D721Med (cell line): ENCODE measurements at regions not wholly inside any gene's neighbourhood (a gene's known extent, or its start where the extent isn't known, plus 50 kb on each side); places are given as distances from the start of the nearest gene placed in this dataset.
"Not testable (repeated sequence)": the region's sequence is repeated elsewhere in the genome, so short reads cannot be mapped to it uniquely, and the experiment has no call there.

ENCODE experiments used
- DNase-seq: peaks from one replicate; pipeline ENCODE4 v3.0.0; 2011; ENCODE audit warnings: low spot score; ENCODE audit not compliant: insufficient read length
- FAIRE-seq: peaks from 2 replicates; lab custom pipeline; 2011; peaks lifted over from hg19 to GRCh38; lab: Jason Lieb, UNC
- TF ChIP-seq, protein P1 (sequence below): IDR thresholded peaks from 2 replicates; pipeline ENCODE4 v1.5.1; 2012; ENCODE audit warnings: mild to moderate bottlenecking, control low read depth; ENCODE audit not compliant: insufficient read depth; ENCODE audit errors: missing control alignments

DNA sequence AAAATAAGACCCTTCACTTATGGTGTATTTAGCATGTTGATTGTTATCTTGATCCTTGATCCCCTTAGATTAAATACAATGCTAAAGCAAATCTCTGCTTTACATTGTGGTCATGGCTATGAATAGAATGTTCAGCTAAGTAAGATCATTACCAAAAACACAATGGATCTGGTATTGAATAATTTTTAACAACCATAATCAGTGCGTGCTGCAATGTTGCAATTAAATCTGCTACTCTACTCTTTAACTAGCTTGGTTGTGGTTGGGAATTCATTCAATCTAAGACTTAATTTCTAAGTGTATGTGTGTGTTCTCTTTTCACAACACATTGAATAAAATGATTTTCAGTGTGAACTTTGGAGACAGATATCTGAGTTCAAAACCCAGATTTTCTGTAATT is 442.5 kb upstream of the ZNF804A start:
- TF ChIP-seq, protein P1, sequence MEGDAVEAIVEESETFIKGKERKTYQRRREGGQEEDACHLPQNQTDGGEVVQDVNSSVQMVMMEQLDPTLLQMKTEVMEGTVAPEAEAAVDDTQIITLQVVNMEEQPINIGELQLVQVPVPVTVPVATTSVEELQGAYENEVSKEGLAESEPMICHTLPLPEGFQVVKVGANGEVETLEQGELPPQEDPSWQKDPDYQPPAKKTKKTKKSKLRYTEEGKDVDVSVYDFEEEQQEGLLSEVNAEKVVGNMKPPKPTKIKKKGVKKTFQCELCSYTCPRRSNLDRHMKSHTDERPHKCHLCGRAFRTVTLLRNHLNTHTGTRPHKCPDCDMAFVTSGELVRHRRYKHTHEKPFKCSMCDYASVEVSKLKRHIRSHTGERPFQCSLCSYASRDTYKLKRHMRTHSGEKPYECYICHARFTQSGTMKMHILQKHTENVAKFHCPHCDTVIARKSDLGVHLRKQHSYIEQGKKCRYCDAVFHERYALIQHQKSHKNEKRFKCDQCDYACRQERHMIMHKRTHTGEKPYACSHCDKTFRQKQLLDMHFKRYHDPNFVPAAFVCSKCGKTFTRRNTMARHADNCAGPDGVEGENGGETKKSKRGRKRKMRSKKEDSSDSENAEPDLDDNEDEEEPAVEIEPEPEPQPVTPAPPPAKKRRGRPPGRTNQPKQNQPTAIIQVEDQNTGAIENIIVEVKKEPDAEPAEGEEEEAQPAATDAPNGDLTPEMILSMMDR = no peak
- FAIRE-seq = peak; percentile 79
- no peak for DNase-seq

DNA sequence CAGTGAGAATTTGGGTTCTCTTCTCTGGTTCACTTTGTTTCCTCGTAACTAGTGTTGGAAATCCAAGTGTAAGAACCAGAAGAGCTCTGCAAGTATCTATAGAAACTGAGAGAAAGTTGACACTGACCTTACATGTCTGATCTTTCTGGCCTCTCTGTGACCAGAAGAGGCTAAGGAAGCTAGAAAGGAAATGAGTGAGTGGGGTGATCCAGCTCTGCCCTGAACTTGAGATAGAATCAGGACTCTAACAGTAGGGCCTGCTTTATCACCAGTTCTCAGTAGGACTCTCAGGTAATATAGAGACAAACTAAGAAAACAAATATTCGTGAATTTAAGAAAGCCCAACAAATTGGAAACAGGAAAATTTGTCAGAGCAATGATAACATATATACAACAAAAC is 441.2 kb upstream of the ZNF804A start:
- TF ChIP-seq, protein P1 = no peak
- no peak for DNase-seq

DNA sequence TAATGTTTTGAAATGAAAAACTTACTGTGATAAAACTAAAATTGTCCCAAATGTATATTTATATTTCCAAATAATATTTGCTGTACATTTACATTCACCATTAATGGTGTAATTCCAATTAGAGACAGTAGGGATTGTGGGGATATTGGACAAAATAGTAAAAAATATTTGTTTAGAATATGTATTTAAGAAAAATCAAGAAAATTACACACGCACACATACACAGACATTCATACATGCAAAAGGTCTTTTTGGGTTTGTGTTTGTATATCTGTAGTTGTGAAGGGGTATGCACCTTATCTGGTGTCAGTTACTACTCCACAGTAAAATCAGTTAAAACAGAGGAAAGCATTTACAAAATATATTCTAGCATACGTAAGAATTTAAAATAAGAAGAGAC is 435.9 kb upstream of the ZNF804A start:
- TF ChIP-seq, protein P1 = no peak
- DNase-seq (no peak), FAIRE-seq (no peak)

More for the DNA sequence above, 441.2 kb upstream of the ZNF804A start:
- no peak for FAIRE-seq

DNA sequence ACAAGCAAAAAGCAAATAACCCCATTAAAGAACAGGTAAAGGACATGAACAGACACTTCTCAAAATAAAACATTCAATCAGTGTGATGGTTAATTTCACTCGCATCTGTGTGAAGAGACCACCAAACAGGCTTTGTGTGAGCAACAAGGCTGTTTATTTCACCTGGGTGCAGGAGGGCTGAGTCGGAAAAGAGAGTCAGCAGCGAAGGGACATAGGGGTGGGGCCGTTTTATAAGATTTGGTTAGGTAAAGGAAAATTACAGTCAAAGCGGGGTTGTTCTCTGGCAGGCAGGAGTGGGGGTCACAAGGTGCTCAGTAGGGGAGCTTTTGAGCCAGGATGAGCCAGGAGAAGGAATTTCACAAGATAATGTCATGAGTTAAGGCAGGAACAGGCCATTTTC is 429.5 kb upstream of the ZNF804A start:
- not testable (repeated sequence) for DNase-seq, FAIRE-seq

DNA sequence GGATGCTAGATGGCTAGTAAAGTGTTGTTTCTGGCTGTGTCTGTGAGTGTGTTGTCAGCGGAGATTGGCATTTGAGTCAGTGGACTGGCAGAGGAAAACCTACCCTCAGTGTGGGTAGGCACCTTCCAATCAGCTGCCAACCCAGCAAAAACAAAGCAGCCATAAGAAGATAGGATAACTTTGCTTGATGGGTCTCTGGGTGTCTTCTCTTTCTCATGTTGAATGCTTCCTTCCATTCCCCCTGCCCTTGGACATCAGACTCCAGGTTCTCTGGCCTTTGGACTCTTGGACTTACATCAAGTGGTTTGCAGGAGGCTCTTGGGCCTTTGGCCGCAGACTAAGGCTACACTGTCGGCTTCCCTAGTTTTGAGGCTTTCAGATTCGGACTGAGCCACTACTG is 429.0 kb upstream of the ZNF804A start:
- FAIRE-seq = no peak
- TF ChIP-seq, protein P1 = no peak
- no peak for DNase-seq

DNA sequence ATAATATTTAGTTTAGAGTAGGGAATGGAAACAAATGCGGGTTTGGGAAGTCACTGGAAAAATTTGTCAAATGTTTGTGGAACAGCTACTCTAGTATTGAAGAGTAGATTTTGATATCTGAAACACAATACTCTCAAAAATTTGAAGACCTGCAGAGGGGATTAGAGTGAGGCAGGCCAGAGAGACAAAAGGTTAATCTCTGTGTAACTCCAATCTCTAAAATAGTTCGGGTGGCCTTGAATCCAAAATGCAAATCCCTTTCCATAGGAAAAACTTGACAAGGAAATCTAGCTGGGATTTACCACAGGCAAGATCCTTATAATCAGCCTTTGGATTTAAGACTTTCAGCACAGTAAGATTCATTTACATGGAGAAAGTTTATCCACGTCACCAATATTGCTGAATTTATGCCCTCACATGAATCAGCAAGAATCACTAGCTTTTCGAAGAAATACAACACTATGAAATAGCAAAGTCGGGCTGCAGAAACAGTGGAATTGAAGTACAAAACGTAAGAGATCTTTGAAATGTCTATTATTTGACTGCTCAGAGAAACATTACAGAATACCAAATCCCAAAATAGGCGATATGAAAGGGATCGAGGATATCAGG is 423.7 kb upstream of the ZNF804A start:
- DNase-seq = no peak
- TF ChIP-seq, protein P1 = no peak
- peak; percentile 63 for FAIRE-seq

DNA sequence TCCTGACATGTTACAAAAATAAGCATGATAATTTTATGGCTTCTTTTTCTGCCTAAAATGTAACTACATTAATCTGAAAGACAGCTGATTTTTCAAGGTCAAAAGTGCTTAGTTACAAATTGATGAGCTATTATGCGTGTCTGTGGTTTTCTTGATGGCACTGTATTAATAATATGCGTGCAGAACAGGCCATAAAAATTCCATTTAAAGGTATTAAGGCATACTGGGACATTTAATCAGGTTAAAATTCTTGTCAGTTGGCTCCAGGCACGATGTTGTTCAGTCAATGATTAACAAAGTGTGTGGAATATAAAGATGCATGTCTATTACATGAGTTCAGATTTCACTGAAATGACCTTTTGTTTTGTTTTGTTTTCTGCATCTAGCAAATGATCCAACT is 420.1 kb upstream of the ZNF804A start:
- FAIRE-seq (no peak), DNase-seq (no peak)
- TF ChIP-seq, protein P1 = no peak

DNA sequence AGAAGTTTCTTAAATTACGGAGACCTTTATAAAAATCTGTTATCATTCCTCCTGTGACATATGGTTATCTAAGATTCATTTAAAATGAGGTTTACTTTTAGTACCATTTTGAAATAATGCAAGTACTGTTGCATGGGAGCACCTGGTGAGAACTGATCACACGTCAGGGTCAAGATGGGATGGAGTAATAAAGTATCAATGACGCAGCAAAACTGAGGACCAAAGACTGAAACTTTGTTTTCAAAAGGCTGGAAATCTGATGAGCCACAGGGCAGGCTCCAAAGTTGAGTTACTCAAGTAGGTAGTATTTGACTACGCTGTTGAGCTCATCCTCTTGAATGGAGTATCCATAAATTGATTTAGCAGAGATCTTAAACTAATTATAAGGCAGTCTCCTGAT is 411.9 kb upstream of the ZNF804A start:
- no peak for FAIRE-seq
- TF ChIP-seq, protein P1 = no peak
- no peak for DNase-seq
